Fibroblast of gingiva (primary cell): ENCODE measurements at regions not wholly inside any gene's neighbourhood (a gene's known extent, or its start where the extent isn't known, plus 50 kb on each side); places are given as distances from the start of the nearest gene placed in this dataset.
"Not testable (repeated sequence)": the region's sequence is repeated elsewhere in the genome, so short reads cannot be mapped to it uniquely, and the experiment has no call there.

Experiments used
- DNase-seq: peaks from one replicate; pipeline ENCODE4 v3.0.0-alpha.2; 2011; ENCODE audit warnings: low read depth

DNA sequence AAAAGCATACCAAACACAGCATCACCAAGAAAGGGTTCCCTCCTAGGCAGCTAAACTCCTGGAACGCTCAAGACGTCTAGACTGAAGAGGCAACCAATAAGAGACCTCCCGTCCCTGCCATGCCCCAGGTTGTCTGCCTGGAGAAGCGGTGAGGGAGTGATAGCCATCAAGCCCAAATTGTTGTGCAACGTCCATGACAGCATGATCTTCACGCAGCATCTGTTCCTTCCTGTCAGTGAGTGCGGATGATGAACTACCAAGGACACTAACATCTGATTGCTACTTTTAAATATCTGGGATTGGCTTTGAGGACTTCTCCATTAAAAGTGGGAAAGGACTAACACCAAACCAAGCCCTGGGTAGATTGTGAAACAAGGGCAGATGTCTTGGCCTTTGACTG, 149.7 kb downstream of the TXNL1 start:
- DNase-seq = no peak

GRCh38 chr18:56487801-56488200, 150.6 kb downstream of the TXNL1 start:
- DNase-seq = no peak

GRCh38 chr18:56483386-56483785, 155.0 kb downstream of the TXNL1 start:
- no peak for DNase-seq

- not testable (repeated sequence) for DNase-seq
These were observed 155.6 kb downstream of the TXNL1 start for GRCh38 chr18:56482813-56483212.

- no peak for DNase-seq
These were observed 156.6 kb downstream of the TXNL1 start for GRCh38 chr18:56481751-56482150.

DNA sequence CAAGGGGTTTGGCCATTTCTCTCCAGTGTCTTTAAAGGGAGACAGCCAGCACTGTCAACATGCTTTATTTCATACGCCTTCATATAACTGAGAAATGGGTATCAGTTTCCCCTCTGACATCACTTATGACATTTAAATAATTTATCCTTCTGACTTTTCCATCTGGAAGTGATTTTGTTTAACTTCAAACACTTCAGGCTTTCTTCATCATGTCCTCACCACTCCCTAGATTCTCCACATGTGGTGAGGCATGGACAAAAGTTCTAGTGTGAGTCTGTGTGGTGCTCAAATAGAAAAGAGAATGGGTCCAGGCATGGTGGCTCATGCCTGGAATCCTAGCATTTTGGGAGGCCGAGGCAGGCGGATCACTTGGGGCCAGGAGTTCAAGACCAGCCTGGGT, 158.6 kb downstream of the TXNL1 start:
- peak; percentile 60 for DNase-seq

DNA sequence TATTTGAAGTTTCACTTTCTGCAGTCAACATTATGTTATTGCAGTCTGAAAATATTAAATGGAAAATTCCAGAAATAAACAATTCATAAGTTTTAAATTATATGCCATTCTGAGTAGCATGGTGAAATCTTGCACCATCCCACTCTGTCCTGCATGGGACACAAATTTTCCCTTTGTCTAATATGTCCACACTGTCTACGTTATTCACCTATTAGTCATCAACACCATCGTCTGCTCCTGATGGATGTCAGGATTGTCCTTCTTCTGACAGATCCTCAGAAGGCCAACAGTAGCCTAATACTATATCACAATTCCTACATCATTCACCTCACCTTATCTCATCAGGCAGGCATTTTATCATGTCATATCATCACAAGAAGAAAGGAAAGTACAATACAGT, 163.1 kb downstream of the TXNL1 start:
- DNase-seq = no peak

DNA sequence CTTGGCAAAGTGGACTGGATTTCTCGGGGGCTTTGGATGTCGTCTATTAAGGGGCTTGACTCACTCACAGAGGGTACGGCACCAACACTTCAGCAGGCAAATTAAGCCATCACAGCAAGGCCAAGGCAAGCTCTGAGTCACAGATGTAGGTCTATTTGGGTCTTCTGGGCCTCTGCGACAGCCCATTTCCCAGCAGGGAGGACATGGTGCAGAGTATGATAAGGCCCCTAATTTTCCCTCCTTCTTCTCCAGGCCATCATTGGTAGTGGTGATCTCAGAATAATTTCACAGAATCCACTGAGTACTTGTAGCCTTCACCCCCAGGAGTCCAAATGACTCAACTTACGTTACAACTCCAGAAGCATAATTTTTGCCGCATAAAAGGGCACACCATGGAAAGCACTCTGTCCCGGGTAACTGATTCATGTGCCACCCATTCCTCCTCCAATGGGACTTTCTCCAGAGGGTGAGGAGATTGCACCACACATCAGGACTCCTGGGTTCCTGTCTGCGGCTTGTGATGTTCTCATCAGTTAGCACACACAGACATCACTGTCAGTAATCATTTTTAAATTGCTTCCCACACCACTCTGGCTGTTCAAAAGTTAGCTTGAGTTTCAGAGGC, 164.9 kb downstream of the TXNL1 start:
- DNase-seq = no peak

- DNase-seq = no peak
These were observed 167.7 kb downstream of the TXNL1 start for GRCh38 chr18:56470406-56471351.

DNA sequence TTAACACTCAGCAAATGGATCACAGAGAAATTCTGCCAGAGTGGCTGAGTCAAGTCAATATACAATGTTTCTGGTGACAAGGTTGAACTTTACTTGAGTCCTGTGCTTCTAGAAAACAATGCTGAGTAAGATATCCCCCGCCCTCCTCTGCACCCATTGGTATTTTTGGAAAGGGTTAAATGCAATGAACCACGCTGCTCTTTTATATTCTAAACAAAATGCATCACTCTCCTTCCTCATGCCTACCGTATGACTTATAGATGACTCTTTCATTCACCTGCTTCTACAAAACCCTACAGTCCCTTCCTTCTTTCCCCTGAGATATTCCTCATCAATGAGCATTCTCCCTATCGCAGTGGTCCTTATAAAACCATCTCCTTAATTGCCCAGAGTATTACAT, 168.8 kb downstream of the TXNL1 start:
- no peak for DNase-seq

GRCh38 chr18:56468396-56468795, 170.0 kb downstream of the TXNL1 start:
- DNase-seq = peak; percentile 13

GRCh38 chr18:56462276-56462675, 176.1 kb downstream of the TXNL1 start:
- no peak for DNase-seq

- no peak for DNase-seq
These were observed 177.2 kb downstream of the TXNL1 start for GRCh38 chr18:56461151-56461550.

DNA sequence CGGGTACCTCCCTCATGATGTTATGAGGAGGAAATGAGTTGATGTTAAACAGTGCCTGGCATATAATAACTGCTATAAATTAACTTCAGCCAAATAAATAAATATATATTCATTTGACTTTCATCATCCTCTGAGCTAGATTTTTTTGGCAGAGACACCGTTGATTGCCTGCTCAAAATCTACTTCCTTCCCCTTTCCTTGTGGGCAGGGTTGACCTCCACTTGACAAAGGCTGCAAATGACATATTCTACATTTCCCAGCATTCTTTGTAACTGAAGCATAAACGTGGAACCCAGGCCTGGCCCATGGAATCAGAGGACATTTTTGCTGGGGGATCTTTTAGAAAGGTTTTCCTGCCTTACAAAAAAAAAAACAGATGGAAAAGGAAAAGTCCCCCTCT, 177.8 kb downstream of the TXNL1 start:
- DNase-seq = no peak

- no peak for DNase-seq
These were observed 179.4 kb downstream of the TXNL1 start for GRCh38 chr18:56458770-56459712.

- DNase-seq = no peak
These were observed 182.5 kb downstream of the TXNL1 start for GRCh38 chr18:56455874-56456273.

DNA sequence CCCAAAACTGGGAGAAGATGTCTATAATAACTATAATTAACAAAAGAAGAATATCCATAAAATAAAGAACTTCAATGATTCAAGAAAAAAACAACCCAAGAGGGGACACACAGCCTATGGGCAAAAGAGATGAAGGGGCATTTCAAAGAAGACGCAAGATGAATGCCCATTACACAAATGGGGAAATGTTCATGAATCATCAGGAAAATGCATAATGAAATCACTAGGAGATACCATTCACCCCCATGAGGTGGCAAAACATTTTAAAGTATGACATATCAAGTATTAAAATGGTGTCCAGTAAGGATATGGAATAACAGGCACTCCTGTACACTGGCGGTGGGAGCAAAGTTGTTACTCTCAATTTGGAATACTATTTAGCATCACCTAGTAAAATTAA, 183.3 kb downstream of the TXNL1 start:
- DNase-seq = no peak

- DNase-seq = no peak
These were observed 184.8 kb downstream of the TXNL1 start for GRCh38 chr18:56453631-56454030.

- DNase-seq = no peak
These were observed 187.2 kb downstream of the TXNL1 start for GRCh38 chr18:56451188-56451587.

DNA sequence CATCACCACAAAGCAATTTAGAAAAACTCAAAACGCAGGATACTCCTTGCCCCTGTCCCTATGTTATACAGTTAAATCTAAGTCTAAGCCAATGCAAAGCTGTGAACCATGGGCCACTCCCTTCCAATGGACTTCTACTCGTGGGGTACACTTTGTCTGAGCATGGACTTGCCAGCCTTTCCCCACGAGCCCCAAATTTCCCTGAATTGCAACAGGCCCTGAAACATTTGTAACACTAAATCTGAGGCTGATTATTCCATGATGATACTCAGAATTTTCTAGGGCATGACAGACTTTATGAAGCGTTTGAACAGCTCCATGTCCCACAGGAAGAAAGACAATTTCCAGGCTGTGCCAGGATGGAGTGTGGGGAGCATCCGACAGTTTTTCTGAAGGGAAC, 189.6 kb downstream of the TXNL1 start:
- no peak for DNase-seq

- DNase-seq = no peak
These were observed 193.0 kb downstream of the TXNL1 start for GRCh38 chr18:56445422-56445821.

- DNase-seq = no peak
These were observed 194.2 kb downstream of the TXNL1 start for GRCh38 chr18:56444201-56444600.
